Stimulated activated CD8-positive, alpha-beta memory T cell treated with anti-CD3 and anti-CD28 coated beads, Interleukin-7, amount 100 ng/mL, for 48 hours (primary cell): ENCODE measurements at regions not wholly inside any gene's neighbourhood (a gene's known extent, or its start where the extent isn't known, plus 50 kb on each side); places are given as distances from the start of the nearest gene placed in this dataset.
"Not testable (repeated sequence)": the region's sequence is repeated elsewhere in the genome, so short reads cannot be mapped to it uniquely, and the experiment has no call there.

Source experiments
- DNase-seq, 2 donors: peaks; one replicate each; pipeline ENCODE4 v3.0.0-alpha.2; 2020; ENCODE audit warnings: low read depth in 1 of 2; ENCODE audit errors: extremely low read depth in 1 of 2

DNA sequence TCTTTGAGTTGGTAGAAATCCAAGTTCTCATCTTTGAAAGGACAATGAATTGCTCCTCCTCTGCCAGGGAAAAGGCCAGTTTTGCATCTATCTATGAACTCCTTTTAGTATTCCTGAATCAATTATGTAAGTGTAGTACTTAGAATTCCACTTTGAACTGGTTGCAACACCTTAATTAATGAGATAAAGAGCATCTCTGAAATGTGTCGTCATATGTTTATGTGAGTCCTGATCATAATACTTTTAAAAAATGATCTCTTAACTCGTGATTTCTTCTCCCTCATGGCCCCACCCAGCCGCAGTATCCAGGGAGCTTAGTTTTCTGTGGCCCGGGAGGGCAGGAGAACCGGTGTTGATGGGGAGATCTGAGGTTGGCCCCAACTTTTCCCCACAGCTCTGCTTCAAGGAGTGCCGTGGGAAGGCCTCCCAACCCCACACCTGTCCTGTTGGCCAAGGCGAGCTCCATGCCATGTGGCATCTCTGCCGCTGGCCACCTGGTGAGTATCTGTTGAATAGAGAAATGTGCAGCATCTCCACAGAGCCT is 203.5 kb downstream of the TMEM121 start:
- not testable (repeated sequence) for DNase-seq

DNA sequence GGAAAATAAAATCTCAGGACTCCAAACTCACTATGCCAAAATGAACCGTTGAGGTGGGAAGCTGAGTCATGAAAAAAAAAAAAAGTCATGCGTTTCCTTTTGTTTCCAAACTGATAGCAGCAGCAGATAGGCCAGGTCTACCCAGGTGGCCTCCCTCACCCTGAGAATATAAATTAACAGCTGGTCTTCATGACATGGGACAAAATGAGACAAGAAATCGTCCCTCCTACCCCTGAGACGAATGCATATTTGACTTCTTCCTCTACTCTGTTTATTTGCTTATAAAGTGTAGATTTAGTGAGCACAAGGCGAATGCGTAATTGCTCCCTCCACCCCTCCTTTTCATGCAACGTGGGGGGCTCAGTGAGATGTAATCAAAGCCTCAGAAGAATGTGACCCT is 204.3 kb downstream of the TMEM121 start:
- DNase-seq = not testable (repeated sequence)

DNA sequence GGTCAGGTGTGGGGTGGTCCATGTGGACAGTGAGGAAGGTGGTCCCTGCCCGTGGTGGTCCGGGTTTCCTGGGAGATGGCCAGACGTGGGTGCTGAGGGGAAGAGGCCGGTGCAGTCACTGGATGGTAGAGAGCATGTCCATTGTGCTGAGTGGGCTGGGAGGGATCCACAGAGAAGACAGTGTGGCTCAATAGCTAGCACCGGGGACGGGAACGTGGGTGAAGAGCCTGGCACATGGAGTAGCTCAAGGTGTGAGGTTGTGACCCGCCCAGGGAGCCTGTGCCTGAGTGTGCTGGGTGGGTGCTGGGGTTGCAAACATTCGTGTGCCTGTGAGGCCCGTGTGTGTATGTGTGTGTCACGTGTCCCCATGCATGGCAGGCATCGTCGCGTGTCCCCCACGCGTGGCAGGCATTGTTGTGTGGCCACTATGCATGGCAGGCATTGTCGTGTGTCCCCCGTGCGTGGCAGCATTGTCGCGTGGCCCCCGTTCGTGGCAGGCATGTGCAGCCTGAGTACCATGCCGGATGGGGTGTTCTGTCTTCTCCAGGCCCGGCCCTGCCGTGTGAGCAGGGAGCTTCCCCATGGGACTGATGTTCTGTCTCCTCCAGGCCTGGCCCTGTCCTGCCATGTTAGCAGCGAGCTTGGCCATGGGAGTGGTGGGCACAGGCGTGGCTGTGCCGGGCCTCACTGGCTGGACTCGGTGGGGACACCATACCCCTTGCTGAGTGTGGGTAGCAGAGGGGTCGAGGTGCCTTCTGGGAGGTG is 205.0 kb downstream of the TMEM121 start:
- DNase-seq = not testable (repeated sequence)

DNA sequence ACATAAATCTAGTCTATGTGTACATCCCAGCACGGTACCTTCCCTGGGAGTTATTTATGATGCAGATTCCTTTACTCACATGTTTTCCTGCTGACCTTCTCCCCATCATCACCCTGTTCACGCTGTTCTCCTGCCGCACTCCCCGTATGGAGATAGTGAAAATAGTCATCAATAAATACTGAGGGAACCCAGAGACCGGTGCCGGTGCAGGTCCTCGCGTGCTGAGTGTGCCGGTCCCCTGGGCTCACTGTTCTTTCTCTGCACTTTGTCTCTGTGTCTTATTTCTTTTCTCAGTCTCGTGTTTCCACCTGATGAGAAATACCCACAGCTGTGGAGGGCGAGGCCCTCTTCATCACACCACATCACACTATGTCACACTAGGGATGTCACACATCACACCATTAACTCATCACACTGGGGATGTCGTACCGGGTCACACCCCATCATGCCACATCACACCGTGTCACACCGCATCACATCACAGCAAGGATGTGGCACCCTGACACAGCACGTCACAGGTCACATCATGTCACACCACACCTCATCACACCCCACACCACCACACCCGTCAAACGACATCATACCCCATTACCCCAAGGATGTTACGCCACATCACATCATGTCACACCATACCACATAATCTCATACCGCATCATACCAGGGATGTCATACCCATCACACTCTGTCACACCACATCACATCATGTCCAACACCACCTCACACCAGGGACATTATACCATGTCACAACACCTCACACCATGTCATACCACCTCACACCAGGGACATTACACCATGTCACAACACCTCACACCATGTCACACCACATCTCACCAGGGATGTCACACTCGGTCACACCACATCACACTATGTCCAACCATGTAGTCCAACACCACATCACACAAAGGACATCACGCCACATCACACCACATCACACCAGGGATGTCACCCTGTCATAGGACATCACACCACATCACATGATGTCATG is 207.0 kb downstream of the TMEM121 start:
- no peak for DNase-seq

DNA sequence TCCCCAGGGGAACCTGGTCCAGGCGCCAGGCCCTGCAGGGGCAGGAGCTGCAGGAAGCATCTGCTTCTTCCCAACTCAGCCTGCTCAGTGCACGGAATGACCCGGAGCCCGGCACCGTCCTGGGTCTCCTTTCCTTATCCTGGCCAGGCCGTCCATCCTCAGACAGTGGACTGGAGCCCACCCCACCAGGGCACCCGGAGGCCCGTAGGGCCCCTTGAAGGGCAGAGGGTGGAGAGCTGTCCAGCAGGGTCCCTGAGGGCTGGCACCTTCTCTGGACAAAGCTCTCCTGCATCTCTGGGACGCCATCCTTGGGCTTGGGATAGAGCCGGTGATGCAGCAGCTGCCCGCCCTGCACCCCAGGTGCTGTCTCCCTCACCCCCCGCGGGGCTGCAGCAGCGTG is 207.9 kb downstream of the TMEM121 start:
- not testable (repeated sequence) for DNase-seq

DNA sequence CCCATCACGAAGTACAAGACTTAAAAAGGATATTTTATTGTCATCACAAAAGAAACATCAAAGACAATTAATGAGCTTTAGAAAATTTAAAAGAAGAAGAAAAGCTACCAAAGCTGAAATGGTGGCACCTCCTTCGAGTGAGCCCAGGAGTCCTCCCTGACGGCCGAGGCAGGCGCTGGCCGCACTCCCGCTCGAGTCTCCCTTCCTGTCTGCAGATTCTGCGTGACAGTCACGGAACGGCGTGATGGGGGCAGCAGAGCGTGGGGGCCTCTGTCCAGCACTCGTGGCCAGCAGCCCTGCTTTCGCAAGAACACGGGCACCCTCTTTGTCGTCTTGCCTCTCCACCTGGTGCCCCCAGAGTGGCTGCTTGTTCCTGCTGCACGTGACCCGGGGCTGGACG is 209.9 kb downstream of the TMEM121 start:
- DNase-seq = not testable (repeated sequence)

DNA sequence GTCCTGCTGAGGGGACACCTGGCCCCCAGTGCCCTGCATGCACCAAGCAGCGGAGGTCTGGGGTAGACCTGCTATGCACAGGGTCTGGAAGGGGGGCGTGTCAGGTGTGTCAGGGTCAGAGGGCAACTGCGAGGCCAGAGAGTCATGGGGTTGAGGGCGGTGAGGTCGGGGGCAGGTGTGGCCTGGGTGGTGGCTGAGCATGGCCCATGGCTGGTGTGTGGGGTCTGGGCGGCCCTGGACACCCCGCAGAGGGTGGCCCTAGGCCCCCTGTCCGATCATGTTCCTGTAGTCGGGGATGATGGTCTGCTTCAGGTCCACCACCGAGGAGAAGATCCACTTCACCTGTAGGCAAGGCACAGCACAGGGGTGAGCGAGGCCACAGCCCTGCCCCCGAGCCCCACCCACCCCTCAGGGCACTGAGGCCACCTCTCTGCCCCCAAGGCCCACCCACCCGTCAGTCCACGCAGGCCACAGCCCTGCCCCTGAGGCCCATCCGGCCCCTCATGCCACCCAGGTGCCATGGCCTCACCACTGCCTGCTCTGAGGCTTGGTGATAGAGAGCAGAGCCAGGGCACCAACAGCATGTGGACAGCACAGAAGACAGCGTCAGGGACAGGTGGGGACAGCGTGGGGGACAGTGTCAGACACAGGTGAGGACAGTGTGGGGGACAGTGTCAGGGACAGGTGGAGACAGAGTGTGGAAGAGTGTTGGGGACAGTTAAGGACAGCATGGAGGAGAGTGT is 211.3 kb downstream of the TMEM121 start:
- no peak for DNase-seq

DNA sequence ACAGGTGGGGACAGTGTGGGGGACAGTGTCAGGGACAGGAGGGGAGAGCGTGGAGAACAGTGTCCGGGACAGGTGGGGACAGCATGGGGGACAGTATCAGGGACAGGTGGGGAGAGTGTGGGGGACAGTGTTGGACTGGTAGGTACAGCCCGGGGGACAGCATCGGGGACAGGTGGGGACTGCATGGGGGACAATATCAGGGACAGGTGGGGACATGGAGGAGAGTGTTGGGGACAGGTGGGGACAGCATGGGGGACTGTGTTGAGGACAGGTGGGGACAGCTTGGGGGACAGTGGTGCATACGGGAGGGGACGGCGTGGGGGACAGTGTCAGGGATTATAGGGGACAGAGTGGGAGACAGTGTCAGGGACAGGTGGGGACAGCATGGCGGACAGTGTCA is 212.3 kb downstream of the TMEM121 start:
- DNase-seq = no peak

DNA sequence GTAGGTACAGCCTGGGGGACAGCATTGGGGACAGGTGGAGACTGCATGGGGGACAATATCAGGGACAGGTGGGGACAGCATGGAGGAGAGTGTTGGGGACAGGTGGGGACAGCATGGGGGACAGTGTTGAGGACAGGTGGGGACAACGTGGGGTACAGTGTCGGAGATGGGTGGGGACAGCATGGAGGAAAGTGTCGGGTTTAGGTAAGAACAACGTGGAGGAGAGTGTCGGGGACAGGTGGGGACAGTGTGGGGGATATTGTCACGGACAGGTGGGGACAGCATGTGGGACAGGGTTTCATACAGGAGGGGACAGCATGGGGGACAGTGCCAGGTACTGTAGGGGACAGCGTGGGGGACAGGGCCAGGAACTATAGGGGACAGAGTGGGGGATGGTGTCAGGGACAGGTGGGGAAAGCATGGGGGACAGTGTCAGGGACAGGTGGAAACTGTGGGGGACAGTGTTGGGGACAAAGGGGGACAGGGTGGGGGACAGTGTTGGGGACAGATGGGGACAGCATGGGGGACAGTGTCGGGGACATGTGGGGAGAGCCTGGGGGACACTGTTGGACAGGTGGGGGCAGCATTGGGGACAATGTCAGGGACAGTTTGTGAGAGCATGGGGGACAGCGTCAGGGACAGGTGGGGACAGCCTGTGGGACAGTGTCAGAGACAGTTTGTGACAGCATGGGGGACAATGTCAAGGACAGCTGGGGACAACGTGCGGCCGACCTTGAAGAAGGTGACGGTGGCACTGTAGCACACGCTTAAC is 213.1 kb downstream of the TMEM121 start:
- no peak for DNase-seq

DNA sequence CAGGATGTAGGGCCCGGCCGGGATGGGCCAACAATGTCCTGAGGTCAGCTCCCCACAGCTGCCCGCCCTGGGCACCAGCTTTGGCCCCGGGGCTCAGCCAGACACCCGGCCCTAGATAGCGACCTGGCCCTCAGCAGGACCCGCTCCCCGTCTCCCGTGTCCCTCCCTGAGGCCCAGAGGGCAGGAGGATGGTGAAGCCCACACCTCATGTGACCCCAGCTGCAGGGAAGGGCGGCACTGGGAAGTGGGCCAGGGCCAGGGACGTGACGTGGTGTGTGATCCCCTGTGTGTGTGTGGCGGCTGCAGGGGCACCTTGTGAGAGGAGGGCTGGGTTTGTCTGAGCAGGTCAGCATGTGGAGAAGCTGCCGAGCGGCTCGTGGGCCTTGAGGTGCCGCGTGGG is 213.9 kb downstream of the TMEM121 start:
- not testable (repeated sequence) for DNase-seq

DNA sequence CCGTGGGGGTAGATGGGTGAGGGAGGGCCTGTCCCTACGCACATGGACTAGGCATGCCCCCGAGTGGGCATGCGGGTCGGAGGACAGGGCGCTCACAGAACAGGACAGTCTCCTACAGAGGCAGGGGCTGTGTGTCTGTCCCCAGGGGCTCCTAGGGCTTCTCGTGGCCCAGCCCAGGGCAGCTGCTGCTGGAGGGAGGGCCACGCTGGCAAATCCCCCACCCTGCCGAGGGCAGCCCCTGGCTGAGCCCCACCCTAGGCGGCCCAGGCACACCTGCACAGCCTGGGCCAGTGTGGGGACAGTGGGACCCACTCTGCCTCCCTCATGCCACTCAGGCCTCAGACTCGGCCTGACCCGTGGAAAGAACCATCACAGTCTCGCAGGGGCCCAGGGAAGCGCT is 214.6 kb downstream of the TMEM121 start:
- DNase-seq = not testable (repeated sequence)

DNA sequence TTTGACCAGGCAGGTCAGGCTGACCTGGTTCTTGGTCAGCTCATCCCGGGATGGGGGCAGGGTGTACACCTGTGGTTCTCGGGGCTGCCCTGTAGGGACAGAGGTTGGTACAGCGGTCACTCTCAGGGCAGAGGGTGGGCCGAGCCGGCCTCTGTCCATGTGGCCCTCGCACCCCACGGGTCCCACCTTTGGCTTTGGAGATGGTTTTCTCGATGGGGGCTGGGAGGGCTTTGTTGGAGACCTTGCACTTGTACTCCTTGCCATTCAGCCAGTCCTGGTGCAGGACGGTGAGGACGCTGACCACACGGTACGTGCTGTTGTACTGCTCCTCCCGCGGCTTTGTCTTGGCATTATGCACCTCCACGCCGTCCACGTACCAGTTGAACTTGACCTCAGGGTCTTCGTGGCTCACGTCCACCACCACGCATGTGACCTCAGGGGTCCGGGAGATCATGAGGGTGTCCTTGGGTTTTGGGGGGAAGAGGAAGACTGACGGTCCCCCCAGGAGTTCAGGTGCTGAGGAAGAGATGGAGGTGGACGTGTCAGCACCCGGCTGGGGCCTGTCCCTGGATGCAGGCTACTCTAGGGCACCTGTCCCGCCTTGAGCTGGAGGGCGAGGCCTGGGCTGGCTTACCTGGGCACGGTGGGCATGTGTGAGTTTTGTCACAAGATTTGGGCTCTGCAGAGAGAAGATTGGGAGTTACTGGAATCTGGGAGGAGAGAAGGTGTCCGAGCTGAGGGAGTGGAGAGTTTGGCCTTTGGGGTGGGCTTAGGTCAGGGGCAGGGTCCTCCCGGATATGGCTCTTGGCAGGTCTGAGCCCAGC is 215.5 kb downstream of the TMEM121 start:
- DNase-seq = not testable (repeated sequence)

DNA sequence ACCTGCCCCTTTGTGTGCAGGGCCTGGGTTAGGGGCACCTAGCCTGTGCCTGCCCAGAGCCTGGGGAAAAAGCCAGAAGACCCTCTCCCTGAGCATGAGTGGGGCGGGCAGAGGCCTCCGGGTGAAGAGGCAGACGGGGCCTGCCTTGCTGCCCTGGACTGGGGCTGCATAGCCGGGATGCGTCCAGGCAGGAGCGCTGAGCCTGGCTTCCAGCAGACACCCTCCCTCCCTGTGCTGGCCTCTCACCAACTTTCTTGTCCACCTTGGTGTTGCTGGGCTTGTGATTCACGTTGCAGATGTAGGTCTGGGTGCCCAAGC is 216.1 kb downstream of the TMEM121 start:
- no peak for DNase-seq

DNA sequence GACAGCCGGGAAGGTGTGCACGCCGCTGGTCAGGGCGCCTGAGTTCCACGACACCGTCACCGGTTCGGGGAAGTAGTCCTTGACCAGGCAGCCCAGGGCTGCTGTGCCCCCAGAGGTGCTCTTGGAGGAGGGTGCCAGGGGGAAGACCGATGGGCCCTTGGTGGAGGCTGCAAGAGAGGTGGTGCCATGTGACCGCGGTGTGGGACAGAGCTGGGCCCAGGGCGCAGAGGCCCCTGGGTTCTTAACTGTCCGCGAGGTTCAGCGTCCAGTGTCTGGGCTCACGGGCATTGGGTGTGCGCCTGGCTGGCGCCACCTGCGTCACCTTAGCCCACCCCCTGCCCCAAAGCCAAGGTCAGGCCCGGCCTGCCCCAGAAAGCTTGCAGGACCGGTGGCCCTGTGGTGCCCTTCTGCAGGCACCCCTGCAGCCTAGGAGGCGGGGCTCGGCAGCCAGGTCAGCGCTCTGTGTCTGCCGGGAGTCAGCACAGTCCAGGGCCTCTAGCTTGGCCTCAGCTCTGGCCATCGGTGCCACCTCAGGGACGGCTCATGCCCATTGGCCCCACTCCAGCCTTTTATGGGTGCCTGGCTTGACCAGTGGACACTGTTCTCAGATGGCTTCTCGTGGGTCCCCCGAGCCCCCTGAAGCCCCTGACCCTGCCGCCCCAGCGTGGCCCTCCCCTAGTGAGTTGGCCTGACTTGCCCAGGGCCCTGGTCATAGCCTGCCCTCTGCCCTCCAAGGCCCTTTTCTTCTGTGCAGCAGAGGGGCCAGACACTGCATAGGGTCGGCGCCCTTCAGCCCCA is 216.7 kb downstream of the TMEM121 start:
- DNase-seq = not testable (repeated sequence)

DNA sequence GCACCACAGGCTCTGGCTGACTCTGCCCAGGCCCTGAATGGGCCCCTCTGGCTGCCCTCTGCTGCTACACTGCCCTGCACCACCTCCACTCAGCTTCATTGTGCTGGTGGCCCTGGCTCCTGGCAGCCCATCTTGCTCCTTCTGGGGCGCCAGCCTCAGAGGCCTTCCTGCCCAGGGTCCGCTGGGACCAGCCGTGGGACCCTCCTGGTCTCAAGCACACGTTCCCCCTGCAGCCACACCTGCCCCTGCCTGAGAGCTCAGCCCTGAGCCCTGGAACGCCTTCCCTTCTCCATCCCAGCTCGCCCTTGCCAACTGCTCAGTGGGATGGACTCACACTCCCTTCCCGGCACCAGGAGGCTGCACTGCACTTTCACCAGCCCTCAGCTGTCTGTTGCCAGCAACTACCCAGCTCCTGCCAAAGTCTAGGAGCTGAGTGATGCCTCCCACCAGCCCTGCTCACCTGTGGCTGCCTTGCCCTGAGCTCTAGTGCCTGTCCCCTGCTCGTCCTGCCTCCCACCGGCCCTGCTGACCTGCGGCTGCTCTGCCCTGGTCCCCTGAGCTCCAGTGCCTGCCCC is 217.9 kb downstream of the TMEM121 start:
- not testable (repeated sequence) for DNase-seq

DNA sequence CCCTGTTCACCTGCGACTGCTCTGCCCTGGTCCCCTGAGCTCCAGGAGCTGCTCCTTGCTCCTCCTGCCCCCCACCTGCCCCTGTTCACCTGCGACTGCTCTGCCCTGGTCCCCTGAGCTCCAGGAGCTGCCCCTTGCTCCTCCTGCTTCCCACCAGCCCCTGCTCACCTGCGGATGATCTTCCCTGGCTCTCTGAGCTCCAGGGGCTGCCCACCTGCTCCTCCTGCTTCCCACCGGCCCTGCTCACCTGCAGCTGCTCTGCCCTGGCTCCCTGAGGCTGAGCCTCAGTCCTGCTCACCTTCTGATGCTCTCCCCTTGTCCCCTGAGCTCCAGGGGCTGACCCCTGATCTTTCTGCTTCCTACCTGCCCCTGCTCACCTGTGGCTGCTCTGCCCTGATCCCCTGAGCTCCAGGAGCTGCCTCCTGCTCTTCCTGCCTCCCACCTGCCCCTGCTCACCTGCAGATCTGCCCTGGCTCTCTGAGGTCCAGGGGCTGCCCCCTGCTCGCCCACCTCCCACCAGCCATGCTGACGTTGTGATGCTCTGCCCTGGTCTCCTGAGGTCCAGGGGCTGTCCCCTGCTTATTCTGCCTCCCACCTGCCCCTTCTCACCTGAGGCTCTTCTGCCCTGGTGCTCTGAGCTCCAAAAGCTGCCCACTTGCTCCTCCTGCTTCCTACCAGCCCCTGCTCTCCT is 219.2 kb downstream of the TMEM121 start:
- DNase-seq = no peak

DNA sequence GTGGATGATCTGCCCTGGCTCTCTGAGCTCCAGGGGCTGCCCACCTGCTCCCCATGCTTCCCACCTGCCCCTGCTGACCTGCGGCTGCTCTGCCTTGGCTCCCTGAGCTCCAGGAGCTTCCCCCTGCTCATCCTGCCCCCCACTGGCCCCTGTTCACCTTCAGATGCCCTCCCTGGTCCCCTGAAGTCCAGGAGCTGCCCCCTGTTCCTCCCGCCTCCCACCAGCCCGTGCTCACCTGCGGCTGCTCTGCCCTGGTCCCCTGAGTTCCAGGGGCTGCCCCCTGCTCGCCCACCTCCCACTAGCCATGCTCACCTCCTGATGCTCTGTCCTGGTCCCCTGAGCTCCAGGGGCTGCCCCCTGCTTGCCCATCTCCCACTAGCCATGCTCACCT is 219.7 kb downstream of the TMEM121 start:
- no peak for DNase-seq
